NCI-H2081 (cell line): ENCODE measurements at regions not wholly inside any gene's neighbourhood (a gene's known extent, or its start where the extent isn't known, plus 50 kb on each side); places are given as distances from the start of the nearest gene placed in this dataset.

ENCODE experiments used
- DNase-seq, 2 experiments: peaks; one replicate each; lab custom pipeline; 2025; lab: John Stamatoyannopoulos, UW

- DNase-seq = no peak
Observed at GRCh38 chr4:153076861-153077260, 127.4 kb upstream of the TRIM2 start.

GRCh38 chr4:153079857-153080391 is 124.3 kb upstream of the TRIM2 start:
- DNase-seq = no peak

GRCh38 chr4:153081006-153081580 is 123.2 kb upstream of the TRIM2 start:
- DNase-seq = no peak

- DNase-seq = no peak
Observed at GRCh38 chr4:153081693-153082092, 122.5 kb upstream of the TRIM2 start.

- no peak for DNase-seq
Observed at GRCh38 chr4:153082322-153083301, 121.6 kb upstream of the TRIM2 start.

GRCh38 chr4:153083447-153083947 is 120.7 kb upstream of the TRIM2 start:
- peak; percentile 68 to 80 for DNase-seq

GRCh38 chr4:153084224-153084979 is 119.8 kb upstream of the TRIM2 start:
- no peak for DNase-seq

GRCh38 chr4:153084980-153085630 is 119.1 kb upstream of the TRIM2 start:
- peak; percentile 41 to 44 for DNase-seq

- DNase-seq = no peak
Observed at GRCh38 chr4:153087671-153088194, 116.5 kb upstream of the TRIM2 start.

GRCh38 chr4:153089742-153090141 is 114.5 kb upstream of the TRIM2 start:
- DNase-seq = no peak

- DNase-seq = no peak
Observed at GRCh38 chr4:153090181-153090580, 114.1 kb upstream of the TRIM2 start.

- DNase-seq = no peak
Observed at GRCh38 chr4:153090670-153091385, 113.4 kb upstream of the TRIM2 start.

- DNase-seq = no peak
Observed at GRCh38 chr4:153093396-153093795, 110.8 kb upstream of the TRIM2 start.

GRCh38 chr4:153093802-153094201 is 110.4 kb upstream of the TRIM2 start:
- DNase-seq = no peak

- no peak for DNase-seq
Observed at GRCh38 chr4:153094435-153094834, 109.8 kb upstream of the TRIM2 start.

GRCh38 chr4:153095448-153096204 is 108.6 kb upstream of the TRIM2 start:
- DNase-seq = no peak

GRCh38 chr4:153096344-153096743 is 107.9 kb upstream of the TRIM2 start:
- no peak for DNase-seq

- DNase-seq = no peak
Observed at GRCh38 chr4:153098427-153098826, 105.8 kb upstream of the TRIM2 start.

GRCh38 chr4:153099391-153100140 is 104.7 kb upstream of the TRIM2 start:
- DNase-seq = no peak
